NCI-H2196 (cell line): ENCODE measurements at regions not wholly inside any gene's neighbourhood (a gene's known extent, or its start where the extent isn't known, plus 50 kb on each side); places are given as distances from the start of the nearest gene placed in this dataset.
"Not testable (repeated sequence)": the region's sequence is repeated elsewhere in the genome, so short reads cannot be mapped to it uniquely, and the experiment has no call there.

Experiments used
- DNase-seq: peaks from one replicate; lab custom pipeline; 2025; ENCODE audit not compliant: unreplicated experiment; lab: John Stamatoyannopoulos, UW

DNA sequence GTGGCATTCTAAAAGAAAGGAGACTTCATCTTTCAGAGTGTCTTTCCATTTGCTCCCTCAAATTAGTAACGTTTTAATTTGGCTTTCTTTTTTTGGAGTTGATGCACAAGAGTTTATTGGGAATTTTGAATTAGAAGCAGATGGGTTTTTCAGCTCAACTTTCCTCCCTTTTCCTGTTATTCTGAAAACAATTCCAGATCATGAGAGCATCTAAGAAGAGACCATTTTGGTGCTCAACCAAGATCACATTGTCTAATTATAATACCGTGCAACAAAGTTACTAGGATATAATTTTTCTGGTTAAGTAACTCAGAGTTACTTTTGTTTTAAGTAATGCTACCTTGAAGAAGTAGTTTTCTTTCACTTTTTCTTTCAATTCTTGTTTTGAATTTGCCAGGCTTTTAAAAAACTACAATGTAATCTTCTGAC lies 396.6 kb upstream of the KLF6 start:
- no peak for DNase-seq

DNA sequence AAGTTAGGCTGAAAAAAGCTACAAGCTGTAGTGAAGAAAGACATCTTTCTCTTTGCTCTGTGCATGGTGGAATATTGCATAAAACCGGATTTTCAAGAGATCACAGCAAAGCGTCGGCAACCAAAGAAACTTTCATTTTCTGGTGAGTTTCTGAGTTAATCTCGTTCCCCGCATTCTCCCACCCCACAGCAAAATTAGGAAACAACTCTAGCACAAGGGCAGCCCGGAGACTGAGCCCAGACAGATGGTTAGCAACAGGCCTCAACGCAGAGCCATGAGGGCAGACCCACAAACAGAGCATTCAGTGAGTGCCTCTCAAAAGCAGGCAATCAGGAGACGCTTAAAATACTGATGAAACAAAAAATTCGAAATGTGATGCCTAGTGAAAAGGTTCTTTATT lies 396.1 kb upstream of the KLF6 start:
- DNase-seq, result no peak

DNA sequence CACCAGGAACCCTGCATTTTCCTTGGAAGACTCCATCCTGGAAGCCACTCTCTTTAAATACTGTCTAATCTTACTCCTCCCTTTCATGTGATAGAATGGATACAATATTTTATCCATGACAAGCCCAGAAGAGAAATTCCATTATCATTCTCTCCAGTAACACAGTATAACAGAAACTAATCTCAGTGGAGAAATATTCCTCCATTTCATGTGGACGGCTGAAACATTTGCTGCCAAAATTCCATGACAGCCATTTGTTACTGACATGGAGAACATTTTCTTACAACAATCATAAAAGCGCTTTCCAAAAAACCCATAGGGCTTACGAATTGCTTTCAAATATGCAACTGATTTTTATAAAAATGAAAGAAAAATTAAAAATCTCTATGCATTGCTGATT lies 392.8 kb upstream of the KLF6 start:
- no peak for DNase-seq

DNA sequence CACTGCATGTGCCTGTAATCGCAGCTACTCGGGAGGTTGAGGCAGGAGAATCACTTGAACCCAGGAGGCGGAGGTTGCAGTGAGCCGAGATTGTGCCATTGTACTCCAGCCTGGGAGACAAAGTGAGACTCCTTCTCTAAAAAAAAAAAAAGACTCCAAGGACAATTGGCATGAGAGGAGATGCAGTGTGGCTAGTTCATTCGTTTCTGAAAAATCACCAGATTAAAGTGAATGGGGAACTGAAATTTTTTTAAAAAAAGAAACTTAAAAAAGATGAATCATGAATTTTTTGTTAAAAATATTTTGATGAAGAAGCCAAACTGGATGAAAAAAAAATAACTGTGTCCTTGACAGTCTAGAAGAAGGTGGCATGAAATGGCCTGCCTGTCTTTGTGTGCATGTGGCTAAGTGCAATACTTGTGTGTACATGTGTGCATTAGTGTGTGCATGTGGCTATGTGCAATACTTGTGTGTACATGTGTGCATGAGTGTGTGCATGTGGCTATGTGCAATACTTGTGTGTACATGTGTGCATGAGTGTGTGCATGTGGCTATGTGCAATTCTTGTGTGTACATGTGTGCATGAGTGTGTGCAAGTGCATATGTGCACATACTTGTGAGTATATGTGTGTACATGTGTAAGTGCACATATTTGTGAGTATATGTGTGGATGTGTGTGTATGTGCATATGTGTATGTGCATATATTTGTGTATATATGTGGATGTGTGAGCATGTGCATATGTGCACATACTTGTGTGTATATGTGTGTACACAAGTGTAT lies 391.7 kb upstream of the KLF6 start:
- DNase-seq, result no peak

DNA sequence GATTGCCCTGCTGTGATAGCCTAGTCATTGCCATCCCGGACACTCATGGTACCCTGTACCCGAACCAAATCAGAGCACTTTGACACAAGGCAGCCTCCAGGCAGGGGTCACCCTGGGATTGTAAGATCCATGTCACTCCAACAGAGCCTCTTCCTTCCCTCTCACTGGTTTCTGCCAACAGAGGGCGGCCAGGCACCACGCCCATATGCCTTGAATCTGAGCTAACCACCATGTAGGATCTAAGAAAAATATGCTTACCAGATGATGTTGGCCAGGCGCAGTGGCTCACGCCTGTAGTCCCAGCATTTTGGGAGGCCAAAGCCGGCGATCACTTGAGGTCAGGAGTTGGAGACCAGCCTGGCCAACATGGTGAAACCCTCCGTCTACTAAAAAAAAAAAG lies 389.2 kb upstream of the KLF6 start:
- DNase-seq, result no peak

DNA sequence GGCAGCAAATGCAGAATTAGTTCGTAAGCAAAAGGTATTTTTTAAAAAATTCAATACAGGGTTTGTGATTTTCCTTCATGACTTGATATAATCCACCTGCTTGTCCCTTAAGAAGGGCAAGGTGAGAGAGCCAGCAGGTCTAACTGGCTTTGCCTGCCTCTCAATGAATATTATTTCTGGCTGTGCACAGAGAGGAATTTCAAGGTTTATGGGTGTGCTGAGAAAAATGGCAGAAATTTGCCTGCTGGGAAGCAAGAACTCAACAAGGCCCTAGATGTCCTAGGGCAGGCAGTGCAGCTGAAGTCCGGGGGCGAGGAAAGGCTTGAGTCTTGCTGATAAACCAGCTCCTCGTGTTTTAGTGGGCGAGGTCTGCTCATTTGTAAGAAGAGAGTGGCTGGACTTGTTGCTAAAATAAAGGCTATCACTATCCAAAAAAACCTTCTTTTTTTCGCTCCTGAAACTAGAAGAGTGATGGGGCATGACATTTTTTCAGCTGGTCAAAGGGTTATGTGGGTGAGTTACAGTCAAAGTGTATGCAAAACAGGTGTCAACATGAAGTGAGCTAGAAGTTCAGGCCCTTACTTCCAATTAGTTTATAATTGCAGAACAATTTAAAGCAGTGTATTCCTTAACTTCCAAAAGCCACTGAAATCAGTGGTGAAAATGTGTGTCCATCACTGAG lies 385.8 kb upstream of the KLF6 start:
- no peak for DNase-seq

DNA sequence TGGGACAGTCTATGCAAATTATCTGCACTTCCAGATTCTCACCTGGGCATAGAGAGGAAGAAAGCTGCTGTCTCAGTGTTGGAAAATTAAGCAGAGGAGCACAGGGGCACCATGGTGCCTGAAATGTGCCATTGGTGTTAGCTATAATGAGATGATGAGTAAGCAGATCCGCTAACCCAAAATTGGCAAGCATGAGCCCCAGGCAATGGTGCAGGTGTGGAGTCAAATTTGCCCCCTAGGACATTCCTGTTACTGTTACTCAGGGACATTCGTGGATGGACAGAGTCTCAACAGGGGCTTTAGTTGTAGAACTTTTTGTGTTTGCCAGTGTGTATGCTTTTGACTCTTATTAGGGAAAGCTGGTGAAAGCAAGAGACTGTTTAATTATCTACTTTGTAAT lies 385.2 kb upstream of the KLF6 start:
- no peak for DNase-seq

DNA sequence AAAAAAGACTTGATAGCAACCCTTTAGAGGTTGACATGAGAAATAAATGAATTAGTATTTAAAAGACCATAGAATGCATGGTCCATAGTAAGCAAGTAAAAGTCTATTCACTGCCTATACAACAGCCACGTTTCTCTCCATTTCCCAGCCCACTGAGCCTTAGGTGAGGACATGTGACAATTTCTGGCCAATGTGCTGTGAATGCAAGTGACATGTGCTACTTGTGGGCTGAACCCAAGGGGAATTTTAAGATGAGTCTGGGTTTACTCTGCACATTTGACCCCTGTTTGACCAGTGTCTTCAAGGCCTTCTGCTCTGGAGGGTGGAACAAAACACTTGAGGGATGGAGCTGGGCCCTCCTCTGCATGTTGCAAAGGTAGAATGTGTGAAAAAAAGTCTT lies 384.4 kb upstream of the KLF6 start:
- DNase-seq, result no peak

DNA sequence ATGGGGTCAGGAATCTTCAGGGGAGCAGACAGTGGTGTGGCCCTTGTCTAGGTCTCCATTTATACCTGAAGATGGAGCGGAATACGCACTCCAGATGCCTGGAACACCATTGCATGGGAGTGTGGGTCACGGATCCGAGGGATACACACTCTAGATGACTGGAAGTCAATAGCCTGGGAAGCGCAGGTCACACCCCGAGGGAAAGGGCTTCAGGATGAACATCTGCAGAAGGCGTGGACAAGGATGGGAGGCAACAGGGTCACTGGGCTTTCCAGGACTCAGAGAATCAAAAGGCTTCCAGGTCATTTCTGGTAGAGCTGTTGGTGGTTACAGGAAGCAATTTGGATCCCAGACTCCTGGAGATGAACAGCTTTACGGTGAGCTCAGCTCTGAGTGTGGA lies 382.2 kb upstream of the KLF6 start:
- no peak for DNase-seq

DNA sequence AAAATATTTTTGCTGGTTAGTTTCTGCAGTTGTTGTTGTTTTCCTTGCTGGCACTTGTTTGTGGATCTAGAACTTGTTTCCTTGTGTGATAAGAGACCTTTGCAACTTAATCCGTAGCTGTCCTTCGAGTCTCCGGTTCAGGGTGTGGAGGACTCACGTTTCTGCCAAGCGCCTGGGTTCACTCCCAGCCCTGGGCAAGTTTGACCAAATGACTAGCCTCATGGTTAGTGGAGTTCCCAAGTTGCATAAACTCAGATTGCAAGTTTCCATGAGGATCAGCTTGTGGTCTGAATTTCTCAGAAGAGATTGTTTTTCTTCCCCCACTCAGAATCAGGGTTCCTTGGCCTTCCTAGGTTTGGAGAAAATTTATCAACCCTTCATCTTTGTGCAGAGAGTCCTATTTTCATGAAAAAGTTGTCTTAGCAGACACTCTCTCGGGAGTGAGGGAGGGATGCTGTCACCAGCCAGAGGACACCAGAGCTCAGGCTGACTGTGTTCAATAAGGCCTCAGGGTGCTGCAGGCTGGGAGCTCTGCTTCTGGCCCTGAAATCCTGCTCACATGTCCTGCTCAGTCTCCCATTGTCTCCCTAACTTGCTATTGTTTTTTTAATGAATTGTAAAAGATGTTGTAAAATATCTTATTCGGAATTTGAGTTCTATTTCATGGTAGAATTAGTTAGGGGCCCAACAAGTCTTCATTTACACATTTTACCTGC lies 377.7 kb upstream of the KLF6 start:
- DNase-seq, result no peak

DNA sequence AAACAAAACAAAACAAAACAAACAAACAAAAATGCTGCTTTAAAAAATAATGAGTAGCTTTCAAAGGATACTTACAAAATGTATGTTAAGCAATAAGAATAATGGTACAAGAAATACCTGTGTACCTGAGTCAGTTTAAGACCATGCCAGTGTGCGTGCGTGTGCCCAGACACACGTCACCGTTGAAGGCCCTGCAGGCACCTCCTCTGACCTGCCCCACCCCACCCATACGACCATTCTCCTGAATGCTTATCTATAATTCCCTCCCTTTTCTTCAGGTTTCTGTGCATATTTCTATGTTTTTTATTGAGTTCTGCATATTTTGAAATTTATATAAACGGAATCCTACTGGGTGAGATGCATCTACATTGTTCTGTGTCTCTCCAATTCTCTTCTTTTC lies 374.2 kb upstream of the KLF6 start:
- no peak for DNase-seq

DNA sequence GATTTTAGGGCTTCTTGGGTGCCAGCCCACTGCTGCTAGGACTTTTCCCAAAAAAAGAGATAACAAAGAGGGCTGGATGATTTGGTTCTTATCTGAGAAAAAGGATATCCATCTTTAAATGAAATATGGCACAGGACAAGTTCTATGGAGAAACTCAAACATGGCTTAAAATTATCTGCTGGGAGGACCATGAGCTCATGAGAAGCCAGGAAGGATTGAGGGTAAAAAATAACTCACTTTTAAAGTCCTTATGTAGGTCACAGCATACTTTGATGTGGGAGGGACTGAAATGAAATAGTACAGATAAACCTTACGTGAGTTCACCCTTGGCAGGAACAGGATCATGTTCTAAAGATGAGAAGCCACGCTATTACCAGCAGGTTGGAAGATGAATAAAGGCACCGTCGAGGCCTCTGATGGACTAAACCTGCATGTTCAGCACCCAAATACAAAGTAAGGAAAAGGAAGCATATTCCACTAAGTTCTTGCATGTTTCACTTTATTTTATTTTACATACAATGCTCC lies 369.2 kb upstream of the KLF6 start:
- no peak for DNase-seq

DNA sequence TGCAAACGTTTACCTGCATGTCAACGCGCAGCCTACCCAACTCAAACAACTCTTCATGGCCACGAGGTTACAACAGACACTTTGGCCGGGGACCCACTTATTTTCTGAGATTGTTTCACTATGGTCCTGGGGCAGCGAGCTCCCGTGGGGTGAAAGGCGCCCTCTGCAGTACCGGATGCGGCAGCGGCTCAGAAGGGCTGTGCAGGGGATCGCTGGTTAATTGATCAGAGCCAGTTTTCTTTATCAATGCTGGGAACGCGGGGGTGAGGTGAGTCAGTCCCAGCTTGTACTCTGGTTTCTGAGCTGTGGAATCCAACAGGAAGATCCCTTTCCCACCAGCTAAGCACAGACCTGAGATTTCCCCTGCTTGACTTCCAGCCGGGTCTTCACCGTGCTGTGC lies 366.5 kb upstream of the KLF6 start:
- no peak for DNase-seq

DNA sequence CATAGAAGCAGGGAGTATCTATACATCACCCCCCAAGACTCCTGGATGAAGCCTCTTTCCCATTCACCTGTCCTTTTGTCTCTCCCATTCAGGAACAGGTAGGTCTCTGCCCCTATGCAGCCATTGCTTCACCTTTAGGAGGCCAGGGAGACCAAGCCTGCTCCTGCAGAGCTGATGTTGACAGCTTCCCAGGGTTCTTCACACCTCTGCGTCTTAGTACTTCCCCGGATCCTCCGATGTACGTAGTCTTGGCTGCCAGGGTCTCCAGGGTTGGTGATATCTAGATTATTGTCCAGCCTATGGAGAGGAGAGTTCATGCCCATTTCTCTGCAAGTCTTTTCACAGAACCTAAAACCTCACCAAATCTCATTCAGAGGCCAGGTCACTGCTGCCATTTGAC lies 365.7 kb upstream of the KLF6 start:
- DNase-seq, result no peak

DNA sequence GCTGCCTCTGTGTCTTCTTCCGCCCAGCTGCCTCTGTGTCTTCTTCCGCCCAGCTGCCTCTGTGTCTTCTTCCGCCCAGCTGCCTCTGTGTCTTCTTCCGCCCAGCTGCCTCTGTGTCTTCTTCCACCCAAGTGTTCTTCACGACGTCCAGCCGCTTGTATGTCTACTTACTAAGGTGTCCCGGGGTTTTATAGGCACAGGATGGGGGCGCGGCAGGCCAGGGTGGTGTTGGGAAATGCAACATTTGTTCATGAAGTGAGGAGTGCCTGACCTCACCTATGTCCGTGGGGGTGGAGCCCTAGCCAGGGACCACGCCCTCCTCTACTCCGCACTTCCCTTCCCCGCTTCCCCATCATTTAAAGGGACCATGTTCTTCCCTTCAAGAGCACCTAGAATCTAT lies 364.5 kb upstream of the KLF6 start:
- DNase-seq, result not testable (repeated sequence)

DNA sequence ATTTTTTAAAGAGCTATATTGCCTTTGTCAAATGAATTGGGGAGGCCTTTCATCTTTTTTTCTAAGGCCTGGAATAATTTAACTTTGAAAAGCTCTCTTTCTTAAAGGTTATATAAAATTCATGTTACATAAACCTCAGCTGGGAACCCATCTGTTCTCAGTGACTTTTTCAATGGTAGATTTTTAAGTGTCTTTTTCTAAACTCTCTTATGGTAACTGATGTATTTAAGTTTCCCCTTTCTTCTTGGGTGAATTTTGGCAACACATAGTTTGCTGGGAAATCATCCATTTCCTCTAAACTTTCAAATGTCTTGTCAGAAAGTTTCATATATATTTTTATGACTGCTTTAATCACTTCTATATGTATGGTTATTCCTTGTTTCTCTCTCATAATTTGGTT lies 362.2 kb upstream of the KLF6 start:
- no peak for DNase-seq

DNA sequence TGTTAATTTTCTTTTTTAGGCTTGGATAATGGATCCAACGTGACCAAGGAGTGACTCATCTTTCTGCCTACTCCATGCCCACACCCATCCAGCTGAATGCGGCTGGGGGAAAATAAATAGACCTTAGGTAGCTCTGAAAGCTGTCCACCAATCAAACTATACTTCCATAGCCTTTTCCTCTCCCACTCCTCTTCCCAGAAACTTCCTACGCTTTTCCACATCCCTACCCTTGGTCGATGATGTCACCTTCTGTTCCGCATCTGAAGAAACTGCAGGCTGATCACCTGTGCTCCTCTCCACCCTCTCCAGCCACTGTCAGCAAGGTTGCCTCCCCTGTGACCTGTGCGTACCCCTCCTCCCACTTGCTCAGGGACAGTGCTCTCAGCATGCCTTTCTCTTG lies 359.8 kb upstream of the KLF6 start:
- no peak for DNase-seq

DNA sequence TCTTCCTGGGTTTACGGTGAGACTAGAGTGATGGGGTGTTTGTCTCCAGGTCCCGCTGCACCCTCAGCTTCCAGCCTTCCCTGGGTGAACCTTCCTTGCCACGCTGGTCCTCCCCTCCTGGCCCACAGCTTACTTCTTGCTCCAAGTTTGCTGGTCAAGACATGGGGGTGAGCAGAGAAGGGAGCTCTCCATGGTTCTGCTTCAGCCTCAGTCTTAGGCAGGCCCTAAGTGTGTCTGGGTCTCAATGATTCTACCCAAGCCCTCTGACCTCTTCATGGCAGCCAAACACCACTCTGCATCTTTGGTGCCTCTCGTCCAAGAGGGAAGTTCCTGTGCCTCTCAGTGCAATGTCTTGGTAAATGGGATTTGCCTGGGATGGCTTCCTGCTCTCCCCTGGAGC lies 356.5 kb upstream of the KLF6 start:
- DNase-seq, result no peak

DNA sequence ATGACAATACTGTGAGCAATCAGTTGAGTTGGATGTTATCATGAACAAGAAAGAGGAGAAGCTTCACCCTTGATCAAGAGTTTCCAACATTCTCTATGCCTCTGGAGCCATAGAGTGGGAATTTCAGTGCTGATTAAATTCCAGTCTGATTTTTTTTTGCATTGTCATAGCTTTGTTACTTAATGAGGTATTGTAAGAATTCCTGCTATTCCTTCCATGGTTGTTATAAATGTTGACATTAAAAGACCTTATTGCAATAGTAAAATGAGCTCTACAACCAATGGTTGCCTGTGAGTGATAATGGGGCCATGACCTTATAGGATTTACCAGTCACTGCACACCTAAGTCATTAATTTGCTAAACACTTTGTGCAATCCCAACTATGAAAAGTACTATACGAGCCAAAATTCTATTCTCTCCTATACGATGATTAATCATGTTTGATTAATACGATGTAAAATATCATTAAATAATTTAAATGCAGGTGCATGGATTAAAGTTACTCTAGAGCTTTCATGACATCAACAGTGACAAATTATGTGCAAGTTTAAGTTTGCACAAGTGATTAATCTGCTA lies 353.2 kb upstream of the KLF6 start:
- DNase-seq, result no peak

DNA sequence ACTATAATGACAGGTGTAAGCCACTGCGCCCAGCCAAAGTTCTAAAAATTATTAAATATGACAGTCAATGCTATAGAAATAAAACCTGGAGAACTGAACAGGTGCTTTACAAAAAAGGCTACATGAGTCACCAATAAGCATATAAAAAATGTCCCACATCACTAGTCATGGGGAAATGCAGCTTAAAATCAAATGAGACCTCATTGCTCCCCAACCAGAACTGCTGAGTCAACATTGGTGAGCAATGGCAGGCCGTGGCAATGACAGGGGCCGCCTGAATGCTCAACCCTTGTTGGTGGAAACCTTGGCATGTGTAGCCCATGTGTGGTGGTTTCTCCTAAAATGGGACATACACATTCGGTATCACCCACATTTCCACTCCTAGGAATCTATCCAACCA lies 352.3 kb upstream of the KLF6 start:
- DNase-seq, result no peak

DNA sequence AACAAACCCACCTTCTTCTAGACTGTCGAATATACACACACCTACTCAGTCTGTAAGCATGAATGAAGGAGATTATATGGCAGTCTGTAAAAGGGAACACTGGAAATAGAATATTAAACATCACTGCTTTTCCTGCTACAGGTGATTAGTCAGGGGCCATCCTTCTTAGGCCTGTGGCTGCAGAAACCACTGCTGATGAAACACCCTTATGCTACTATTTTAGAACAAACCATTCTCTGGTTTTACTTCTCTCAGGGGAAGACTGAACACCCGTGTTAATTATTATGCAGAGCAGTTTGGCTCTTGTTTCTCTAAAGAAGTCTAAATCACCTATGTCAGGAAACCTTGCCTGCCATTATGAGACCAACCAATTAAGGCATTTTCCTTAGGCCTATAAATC lies 351.1 kb upstream of the KLF6 start:
- DNase-seq, result no peak

DNA sequence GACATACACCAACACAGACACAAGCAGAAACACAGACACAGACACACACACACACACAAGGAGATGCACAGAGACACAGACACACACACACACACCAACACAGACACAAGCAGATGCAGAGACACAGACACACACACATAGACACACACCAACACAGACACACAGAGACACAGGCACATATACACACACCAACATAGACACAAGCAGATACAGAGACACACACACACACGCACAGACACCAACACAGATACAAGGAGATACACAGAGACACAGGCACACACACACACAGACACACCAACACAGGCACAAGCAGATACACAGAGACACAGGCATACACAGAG lies 347.2 kb upstream of the KLF6 start:
- no peak for DNase-seq
